B cell (primary cell): ENCODE measurements at regions not wholly inside any gene's neighbourhood (a gene's known extent, or its start where the extent isn't known, plus 50 kb on each side); places are given as distances from the start of the nearest gene placed in this dataset.

ENCODE experiments used
- ATAC-seq: fragments of 200-7000 bp; cut with Tn5 transposase; one replicate; pipeline ENCODE4 v1.10.0; 2021; ENCODE audit warnings: low read depth, mild to moderate bottlenecking, moderate number of reproducible peaks, moderate library complexity
- CTCF ChIA-PET: fragments of 350-600 bp; sonication (Branson Sonifier 250); formaldehyde crosslinking; loops from one replicate; lab custom pipeline; 2021; ENCODE audit warnings: antibody characterized with exemption, inconsistent platforms; lab: Charles Lee
- POLR2A ChIA-PET: fragments of 350-600 bp; sonication (Branson Sonifier 250); formaldehyde crosslinking; loops from one replicate; lab custom pipeline; 2021; ENCODE audit warnings: antibody characterized with exemption; lab: Charles Lee
- DNase-seq: peaks from one replicate; pipeline ENCODE4 v3.0.0; 2013
- H2AFZ ChIP-seq: 2 replicates; pipeline ENCODE4 v1.6.1; 2012; ENCODE audit warnings: mild to moderate bottlenecking, low read depth, low read length; ENCODE audit not compliant: insufficient read depth, poor library complexity, severe bottlenecking
- H3K27ac ChIP-seq, 2 donors: 1 replicate in 1 of 2; 2 replicates in 1 of 2; pipeline ENCODE4 v1.5.1; 2012 to 2013; ENCODE audit warnings: low read length in 2 of 2, mild to moderate bottlenecking in 2 of 2, moderate library complexity in 1 of 2
- H3K27me3 ChIP-seq, 4 experiments: fragments of 200-600 bp in 1 of 4; sonication (generic) in 1 of 4; replicated peaks in 1 of 4; 1 replicate in 2 of 4; 2 replicates in 2 of 4; pipeline versions ENCODE4 v1.6.1 to v1.7.0; 2013 to 2016; ENCODE audit warnings: low read length in 3 of 4, mild to moderate bottlenecking in 2 of 4, mixed read lengths in 1 of 4, moderate library complexity in 1 of 4; ENCODE audit not compliant: insufficient read depth in 4 of 4, control insufficient read depth in 3 of 4; ENCODE audit errors: control extremely low read depth in 1 of 4
- H3K36me3 ChIP-seq, 2 experiments: replicated peaks in 1 of 2; 1 replicate in 1 of 2; 2 replicates in 1 of 2; pipeline versions ENCODE4 v1.6.1 to v1.7.1; 2013; ENCODE audit warnings: low read length in 1 of 2; ENCODE audit not compliant: insufficient read depth in 2 of 2, control insufficient read depth in 1 of 2; ENCODE audit errors: control extremely low read depth in 1 of 2, extremely low read depth in 1 of 2
- H3K4me1 ChIP-seq, 2 donors: fragments of 200-600 bp in 1 of 2; sonication (generic) in 1 of 2; 1 replicate in 1 of 2; 2 replicates in 1 of 2; pipeline versions ENCODE4 v1.5.1 to v1.6.1; 2013 to 2017; ENCODE audit warnings: low read length in 2 of 2; ENCODE audit not compliant: control insufficient read depth in 2 of 2, insufficient read depth in 2 of 2
- H3K4me2 ChIP-seq: replicated peaks from 2 replicates; pipeline ENCODE3; 2012; ENCODE audit warnings: mild to moderate bottlenecking, low read depth, low read length; ENCODE audit not compliant: poor library complexity, severe bottlenecking
- H3K4me3 ChIP-seq, 5 experiments: fragments of 200-600 bp in 1 of 5; sonication (generic) in 1 of 5; 1 replicate in 3 of 5; 2 replicates in 2 of 5; pipeline versions ENCODE4 v1.5.1 to v1.7.0; 2011 to 2016; ENCODE audit warnings: low read length in 4 of 5, mild to moderate bottlenecking in 4 of 5, low read depth in 2 of 5, control low read depth in 1 of 5, moderate library complexity in 1 of 5; ENCODE audit not compliant: insufficient read depth in 1 of 5; ENCODE audit errors: control extremely low read depth in 1 of 5, extremely low read depth in 1 of 5
- H3K79me2 ChIP-seq: fragments of 200-600 bp; sonication (generic); one replicate; pipeline ENCODE4 v1.6.0; 2016; ENCODE audit warnings: low read length; ENCODE audit not compliant: control insufficient read depth, insufficient read depth
- H3K9ac ChIP-seq: fragments of 200-600 bp; sonication (generic); 2 replicates; pipeline ENCODE4 v1.6.1; 2017; ENCODE audit warnings: mild to moderate bottlenecking, low read length, moderate library complexity
- H3K9me3 ChIP-seq, 3 donors: one replicate each; pipeline versions ENCODE4 v1.6.1 to v1.7.1; 2013; ENCODE audit warnings: low read length in 2 of 3; ENCODE audit not compliant: control insufficient read depth in 2 of 3, insufficient read depth in 1 of 3; ENCODE audit errors: control extremely low read depth in 1 of 3
- H4K20me1 ChIP-seq: 2 replicates; pipeline ENCODE4 v1.6.0; 2012; ENCODE audit warnings: mild to moderate bottlenecking, low read length; ENCODE audit not compliant: insufficient read depth, control insufficient read depth, poor library complexity, severe bottlenecking
- H3K27ac Mint-ChIP-seq: one replicate; pipeline ENCODE4 v1.8.0; 2021; ENCODE audit warnings: mixed read lengths
- H3K27me3 Mint-ChIP-seq: one replicate; pipeline ENCODE4 v1.8.0; 2021; ENCODE audit warnings: mixed read lengths
- H3K4me1 Mint-ChIP-seq: one replicate; pipeline ENCODE4 v1.8.0; 2021; ENCODE audit warnings: mixed read lengths
- H3K4me3 Mint-ChIP-seq: one replicate; pipeline ENCODE4 v1.8.0; 2021; ENCODE audit warnings: mixed read lengths
- H3K9me3 Mint-ChIP-seq: one replicate; pipeline ENCODE4 v1.8.0; 2022; ENCODE audit warnings: mixed read lengths; ENCODE audit not compliant: insufficient read depth
- EZH2 ChIP-seq: IDR thresholded peaks from 2 replicates; pipeline ENCODE4 v1.6.1; 2012; ENCODE audit warnings: borderline replicate concordance, low read depth, mild to moderate bottlenecking, moderate library complexity, low read length; ENCODE audit not compliant: insufficient read depth, poor library complexity, severe bottlenecking
- WGBS: methylation state at CpG from one replicate; pipeline ENCODE4 v1.1.5; 2013; ENCODE audit warnings: missing lambda C conversion rate; ENCODE audit not compliant: insufficient coverage; 5-methylcytosine and 5-hydroxymethylcytosine counted together
- intact Hi-C: fragments of 100-400 bp; cut with micrococcal nuclease; formaldehyde crosslinking; loops from one replicate; pipeline ENCODE4 v1.10.0; 2022
- TF ChIP-seq, protein P1 (sequence below): fragments of 200-600 bp; IDR thresholded peaks from one replicate; pipeline ENCODE4 v1.8.0; 2022; ENCODE audit warnings: antibody characterized with exemption, mild to moderate bottlenecking

DNA sequence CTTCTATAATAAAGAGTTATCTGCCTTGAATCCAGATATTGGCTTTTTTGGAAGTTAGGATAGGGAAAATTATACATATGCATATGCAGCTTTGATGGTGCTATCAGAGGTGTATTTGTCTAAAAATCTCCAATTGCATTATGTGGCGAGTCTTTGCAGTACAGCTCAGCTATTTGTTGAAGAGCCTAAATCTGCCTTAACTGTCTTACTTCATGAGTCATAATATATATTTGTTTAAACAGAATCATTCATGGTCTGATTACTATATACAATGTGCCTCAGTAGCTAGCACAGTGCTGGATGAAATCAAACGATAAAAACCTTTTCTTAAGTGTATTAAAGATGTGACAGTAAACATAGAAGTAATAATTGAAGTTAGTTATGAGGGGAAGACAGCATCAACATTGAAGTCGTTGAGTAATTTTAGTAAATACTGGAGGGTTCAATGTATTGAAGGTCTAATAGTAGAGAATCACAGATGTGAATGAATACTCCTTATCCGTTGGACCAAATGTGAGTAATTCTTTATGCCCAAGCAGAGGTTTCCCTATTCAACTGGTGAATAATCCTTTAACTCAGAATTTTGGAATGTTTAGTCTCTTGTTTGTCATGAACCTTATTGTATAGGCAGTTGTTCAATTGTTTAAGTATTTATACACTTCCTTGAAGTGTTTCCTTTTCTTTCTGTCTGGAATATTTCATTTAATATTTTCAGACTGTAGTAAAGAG, 74.8 kb upstream of the NAALADL2 start:
- no peak overlapping the region for H3K4me2 ChIP-seq
- WGBS = 100% methylated on average over 1 of the region's 4 CpGs
- ATAC-seq (no peak), DNase-seq (no peak)
- H3K4me1 ChIP-seq = no peaks in the 10 kb centered on the region
- H2AFZ ChIP-seq = no peak overlapping the region
- H3K27ac Mint-ChIP-seq = no peak overlapping the region
- H3K9me3 ChIP-seq = no peaks in the 10 kb centered on the region
- H3K27me3 ChIP-seq = no peaks in the 10 kb centered on the region
- H3K9ac ChIP-seq = no peak overlapping the region
- H3K36me3 ChIP-seq = no peaks in the 10 kb centered on the region
- no peak overlapping the region for H3K4me3 Mint-ChIP-seq
- H3K4me1 Mint-ChIP-seq = no peaks in the 10 kb centered on the region
- H3K9me3 Mint-ChIP-seq = peaks cover 9% of the 10 kb centered on the region
- TF ChIP-seq EZH2 = no peak
- TF ChIP-seq, protein P1, sequence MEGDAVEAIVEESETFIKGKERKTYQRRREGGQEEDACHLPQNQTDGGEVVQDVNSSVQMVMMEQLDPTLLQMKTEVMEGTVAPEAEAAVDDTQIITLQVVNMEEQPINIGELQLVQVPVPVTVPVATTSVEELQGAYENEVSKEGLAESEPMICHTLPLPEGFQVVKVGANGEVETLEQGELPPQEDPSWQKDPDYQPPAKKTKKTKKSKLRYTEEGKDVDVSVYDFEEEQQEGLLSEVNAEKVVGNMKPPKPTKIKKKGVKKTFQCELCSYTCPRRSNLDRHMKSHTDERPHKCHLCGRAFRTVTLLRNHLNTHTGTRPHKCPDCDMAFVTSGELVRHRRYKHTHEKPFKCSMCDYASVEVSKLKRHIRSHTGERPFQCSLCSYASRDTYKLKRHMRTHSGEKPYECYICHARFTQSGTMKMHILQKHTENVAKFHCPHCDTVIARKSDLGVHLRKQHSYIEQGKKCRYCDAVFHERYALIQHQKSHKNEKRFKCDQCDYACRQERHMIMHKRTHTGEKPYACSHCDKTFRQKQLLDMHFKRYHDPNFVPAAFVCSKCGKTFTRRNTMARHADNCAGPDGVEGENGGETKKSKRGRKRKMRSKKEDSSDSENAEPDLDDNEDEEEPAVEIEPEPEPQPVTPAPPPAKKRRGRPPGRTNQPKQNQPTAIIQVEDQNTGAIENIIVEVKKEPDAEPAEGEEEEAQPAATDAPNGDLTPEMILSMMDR = no peak
- no peaks in the 10 kb centered on the region for H4K20me1 ChIP-seq
- no peaks in the 10 kb centered on the region for H3K27me3 Mint-ChIP-seq
- CTCF ChIA-PET = no interaction called here
- POLR2A ChIA-PET = no interaction called here
- H3K4me3 ChIP-seq = no peak overlapping the region
- no peak overlapping the region for H3K27ac ChIP-seq
- H3K79me2 ChIP-seq = no peaks in the 10 kb centered on the region
- intact Hi-C loops = no loop called here

DNA sequence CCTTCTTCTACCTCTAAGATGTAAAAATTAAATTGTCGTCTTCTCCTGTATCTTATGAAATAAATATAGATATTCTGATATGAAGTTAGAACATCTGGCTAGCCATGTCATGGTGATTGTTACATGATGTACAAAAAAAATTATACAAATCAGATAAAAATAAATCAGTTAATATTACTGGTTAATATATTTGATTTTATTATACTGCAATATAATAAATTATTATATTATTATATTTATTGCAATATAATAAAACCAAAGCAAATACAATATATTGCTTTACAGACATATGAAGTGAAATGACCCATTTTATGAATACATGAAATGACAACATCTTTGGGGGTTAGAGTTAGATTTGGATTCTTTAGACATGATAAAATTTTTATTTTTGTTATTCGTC, 72.3 kb upstream of the NAALADL2 start:
- intact Hi-C loops = no loop called here
- H3K9me3 ChIP-seq = no peaks in the 10 kb centered on the region

More for the DNA sequence above, 72.3 kb upstream of the NAALADL2 start:
- Histone ChIP-seq H3K27ac (no peak overlapping the region), H3K4me3 (no peak overlapping the region), H3K4me2 (no peak overlapping the region), H3K36me3 (no peaks in the 10 kb centered on the region), H3K9ac (no peak overlapping the region), H3K4me1 (no peaks in the 10 kb centered on the region), H2AFZ (no peak overlapping the region), H3K27me3 (no peaks in the 10 kb centered on the region), H4K20me1 (no peaks in the 10 kb centered on the region), H3K79me2 (no peaks in the 10 kb centered on the region)
- Mint-ChIP-seq H3K9me3 (peaks cover 2% of the 10 kb centered on the region), H3K27me3 (no peaks in the 10 kb centered on the region), H3K4me1 (no peaks in the 10 kb centered on the region), H3K27ac (no peak overlapping the region), H3K4me3 (no peak overlapping the region)
- WGBS = no CpG with 5 or more reads among the region's 2 CpGs
- POLR2A ChIA-PET = no interaction called here
- no peak for TF ChIP-seq EZH2
- TF ChIP-seq, protein P1 = no peak
- CTCF ChIA-PET = no interaction called here
- no peak for DNase-seq
- ATAC-seq = no peak
